Fibroblast of the aortic adventitia (primary cell): ENCODE measurements at regions not wholly inside any gene's neighbourhood (a gene's known extent, or its start where the extent isn't known, plus 50 kb on each side); places are given as distances from the start of the nearest gene placed in this dataset.

Experiments
- DNase-seq: peaks from one replicate; pipeline ENCODE4 v3.0.0-alpha.2; 2010; ENCODE audit warnings: low read depth
- H3K4me3 ChIP-seq: 2 replicates; pipeline ENCODE4 v1.5.1; 2011; ENCODE audit warnings: low read depth, mild to moderate bottlenecking, control low read depth, low read length, moderate library complexity
- CTCF ChIP-seq: IDR thresholded peaks from 2 replicates; pipeline ENCODE4 v1.5.1; 2011; ENCODE audit warnings: mild to moderate bottlenecking, low read length, control low read depth, inconsistent platforms; ENCODE audit not compliant: insufficient read depth

- no peak for TF ChIP-seq CTCF
- no peak overlapping the region for H3K4me3 ChIP-seq
- no peak for DNase-seq
Observed at GRCh38 chr13:72100339-72100738, 233.3 kb upstream of the DACH1 start.

- no peak for DNase-seq
- TF ChIP-seq CTCF = no peak
- no peak overlapping the region for H3K4me3 ChIP-seq
Observed at GRCh38 chr13:72097568-72097967, 230.6 kb upstream of the DACH1 start.

- no peak overlapping the region for H3K4me3 ChIP-seq
- no peak for DNase-seq
- TF ChIP-seq CTCF = no peak
Observed at GRCh38 chr13:72093262-72093661, 226.3 kb upstream of the DACH1 start.

GRCh38 chr13:72074663-72075062 is 207.7 kb upstream of the DACH1 start:
- TF ChIP-seq CTCF = no peak
- no peak overlapping the region for H3K4me3 ChIP-seq
- DNase-seq = no peak

GRCh38 chr13:72072261-72072660 is 205.3 kb upstream of the DACH1 start:
- TF ChIP-seq CTCF = no peak
- no peak overlapping the region for H3K4me3 ChIP-seq
- no peak for DNase-seq

- H3K4me3 ChIP-seq = no peak overlapping the region
- TF ChIP-seq CTCF = no peak
- no peak for DNase-seq
Observed at GRCh38 chr13:72071713-72072112, 204.7 kb upstream of the DACH1 start.

GRCh38 chr13:72062566-72062965 is 195.6 kb upstream of the DACH1 start:
- no peak for DNase-seq
- TF ChIP-seq CTCF = no peak
- no peak overlapping the region for H3K4me3 ChIP-seq
